ENCODE measurements at regions not wholly inside any gene's neighbourhood (a gene's known extent, or its start where the extent isn't known, plus 50 kb on each side); places are given as distances from the start of the nearest gene placed in this dataset.

- Histone ChIP-seq H3K9me2 (ENCODE audit: insufficient read depth, low read length) (no peaks in the 10 kb centered on the region), H2AFZ (ENCODE audit: low read length) (no peak overlapping the region), H3K4me3 (ENCODE audit: low read depth, low read length, poor library complexity, severe bottlenecking) (no peak overlapping the region), H3K9me3 (ENCODE audit: low read length) (no peaks in the 10 kb centered on the region), H4K20me1 (ENCODE audit: insufficient read depth, low read length) (no peaks in the 10 kb centered on the region), H3K79me2 (ENCODE audit: insufficient read depth, low read depth, low read length) (no peaks in the 10 kb centered on the region), H3K4me1 (ENCODE audit: insufficient read depth, low read length, poor library complexity, severe bottlenecking) (no peaks in the 10 kb centered on the region), H3K27ac (ENCODE audit: low read depth, low read length, poor library complexity, severe bottlenecking) (no peak overlapping the region), H3K4me2 (ENCODE audit: low read length) (no peak overlapping the region), H3K36me3 (ENCODE audit: insufficient read depth, low read length) (no peaks in the 10 kb centered on the region)
- BruUV-seq (replicated peaks), result no TSS peak
- POLR2A ChIA-PET, result interaction anchor here (0.6 kb wide), 1 partner anchor 64 kb away, joined by 3 read pairs; no protein-coding TSS in a partner anchor
- TF ChIP-seq EZH2phosphoT487 (IDR thresholded peaks at IDR 0.05; ENCODE audit: borderline replicate concordance, low read depth, low read length) (no peak), CTCF (conservative IDR thresholded peaks at IDR 0.05; ENCODE audit: low read length) (no peak)
- CTCF ChIA-PET (ENCODE audit: unreplicated experiment), result no interaction called here
- no peak for DNase-seq (ENCODE audit: low spot score)
- intact Hi-C loops (cut with micrococcal nuclease; ENCODE audit: unreplicated experiment), result no loop called here
Observed at GRCh38 chr21:35862969-35863368, 197.4 kb downstream of the SETD4 start.

GRCh38 chr21:35861661-35862060 is 198.7 kb downstream of the SETD4 start:
- Histone ChIP-seq H3K4me2 (ENCODE audit: low read length) (no peak overlapping the region), H3K27ac (ENCODE audit: low read depth, low read length, poor library complexity, severe bottlenecking) (no peak overlapping the region), H2AFZ (ENCODE audit: low read length) (no peak overlapping the region), H4K20me1 (ENCODE audit: insufficient read depth, low read length) (no peaks in the 10 kb centered on the region), H3K9me2 (ENCODE audit: insufficient read depth, low read length) (no peaks in the 10 kb centered on the region), H3K79me2 (ENCODE audit: insufficient read depth, low read depth, low read length) (no peaks in the 10 kb centered on the region), H3K36me3 (ENCODE audit: insufficient read depth, low read length) (no peaks in the 10 kb centered on the region), H3K4me1 (ENCODE audit: insufficient read depth, low read length, poor library complexity, severe bottlenecking) (no peaks in the 10 kb centered on the region), H3K9me3 (ENCODE audit: low read length) (no peaks in the 10 kb centered on the region), H3K4me3 (ENCODE audit: low read depth, low read length, poor library complexity, severe bottlenecking) (no peak overlapping the region)
- intact Hi-C loops (cut with micrococcal nuclease; ENCODE audit: unreplicated experiment), result no loop called here
- no TSS peak for BruUV-seq (replicated peaks)
- DNase-seq (ENCODE audit: low spot score), result no peak
- CTCF ChIA-PET (ENCODE audit: unreplicated experiment), result no interaction called here
- TF ChIP-seq CTCF (conservative IDR thresholded peaks at IDR 0.05; ENCODE audit: low read length), result no peak
- no peak for TF ChIP-seq EZH2phosphoT487 (IDR thresholded peaks at IDR 0.05; ENCODE audit: borderline replicate concordance, low read depth, low read length)
- POLR2A ChIA-PET, result interaction anchor here (0.7 kb wide), 1 partner anchor 228 kb away, joined by 3 read pairs; no protein-coding TSS in a partner anchor

- no peaks in the 10 kb centered on the region for H3K4me1 ChIP-seq (ENCODE audit: insufficient read depth, low read length, poor library complexity, severe bottlenecking)
- H3K79me2 ChIP-seq (ENCODE audit: insufficient read depth, low read depth, low read length), result no peaks in the 10 kb centered on the region
- ChIA-PET CTCF (ENCODE audit: unreplicated experiment) (no interaction called here), POLR2A (no interaction called here)
- H3K9me3 ChIP-seq (ENCODE audit: low read length), result no peaks in the 10 kb centered on the region
- no peaks in the 10 kb centered on the region for H3K36me3 ChIP-seq (ENCODE audit: insufficient read depth, low read length)
- no peak overlapping the region for H3K4me2 ChIP-seq (ENCODE audit: low read length)
- intact Hi-C loops (cut with micrococcal nuclease; ENCODE audit: unreplicated experiment), result no loop called here
- no peaks in the 10 kb centered on the region for H3K9me2 ChIP-seq (ENCODE audit: insufficient read depth, low read length)
- H2AFZ ChIP-seq (ENCODE audit: low read length), result no peak overlapping the region
- DNase-seq (ENCODE audit: low spot score), result no peak
- H3K27ac ChIP-seq (ENCODE audit: low read depth, low read length, poor library complexity, severe bottlenecking), result no peak overlapping the region
- no peak for TF ChIP-seq EZH2phosphoT487 (IDR thresholded peaks at IDR 0.05; ENCODE audit: borderline replicate concordance, low read depth, low read length)
- H3K4me3 ChIP-seq (ENCODE audit: low read depth, low read length, poor library complexity, severe bottlenecking), result no peak overlapping the region
- H4K20me1 ChIP-seq (ENCODE audit: insufficient read depth, low read length), result no peaks in the 10 kb centered on the region
- BruUV-seq (replicated peaks), result no TSS peak
Observed at GRCh38 chr21:35860189-35860869, 200.0 kb downstream of the SETD4 start.

Data from OCI-LY7 (cell line).